ENCODE measurements at regions not wholly inside any gene's neighbourhood (a gene's known extent, or its start where the extent isn't known, plus 50 kb on each side); places are given as distances from the start of the nearest gene placed in this dataset.

GRCh38 chr2:156784020-156784701, 348.0 kb downstream of the GPD2 start:
- H3K27ac ChIP-seq, result no peak overlapping the region
- H3K36me3 ChIP-seq, result no peaks in the 10 kb centered on the region
- intact Hi-C loops (cut with DNase I), result no loop called here
- H3K4me1 ChIP-seq, result no peaks in the 10 kb centered on the region
- no peak overlapping the region for H3K4me3 ChIP-seq
- DNase-seq, result no peak
- no peaks in the 10 kb centered on the region for H3K9me3 ChIP-seq
- no peaks in the 10 kb centered on the region for H3K27me3 ChIP-seq
- TF ChIP-seq POLR2A (IDR thresholded peaks at IDR 0.05) (no peak), EP300 (IDR thresholded peaks at IDR 0.05) (no peak), POLR2AphosphoS5 (IDR thresholded peaks at IDR 0.05) (no peak), CTCF (IDR thresholded peaks at IDR 0.05) (no peak)
- 7 to 32% methylated on average over 6 of the region's 6 CpGs for WGBS, 2 donors

- no peaks in the 10 kb centered on the region for H3K4me1 ChIP-seq
- no peak overlapping the region for H3K27ac ChIP-seq
- no peak for TF ChIP-seq POLR2A (IDR thresholded peaks at IDR 0.05)
- no peak for TF ChIP-seq CTCF (IDR thresholded peaks at IDR 0.05)
- no peak for TF ChIP-seq POLR2AphosphoS5 (IDR thresholded peaks at IDR 0.05)
- no peak for TF ChIP-seq EP300 (IDR thresholded peaks at IDR 0.05)
- 90 to 92% methylated on average over 2 of the region's 2 CpGs for WGBS, 2 donors
- H3K9me3 ChIP-seq, result no peaks in the 10 kb centered on the region
- H3K4me3 ChIP-seq, result no peak overlapping the region
- intact Hi-C loops (cut with DNase I), result no loop called here
- H3K36me3 ChIP-seq, result no peaks in the 10 kb centered on the region
- H3K27me3 ChIP-seq, result no peaks in the 10 kb centered on the region
- DNase-seq, result no peak
Measured at GRCh38 chr2:156787517-156787916, 351.3 kb downstream of the GPD2 start.

- Histone ChIP-seq H3K4me1 (no peaks in the 10 kb centered on the region), H3K27me3 (no peaks in the 10 kb centered on the region), H3K4me3 (no peak overlapping the region), H3K9me3 (no peaks in the 10 kb centered on the region), H3K36me3 (no peaks in the 10 kb centered on the region), H3K27ac (no peak overlapping the region)
- intact Hi-C loops (cut with DNase I), result no loop called here
- TF ChIP-seq EP300 (IDR thresholded peaks at IDR 0.05), result no peak
- TF ChIP-seq POLR2AphosphoS5 (IDR thresholded peaks at IDR 0.05), result no peak
- TF ChIP-seq CTCF (IDR thresholded peaks at IDR 0.05), result no peak
- TF ChIP-seq POLR2A (IDR thresholded peaks at IDR 0.05), result no peak
- 91 to 94% methylated on average over 3 of the region's 3 CpGs for WGBS, 2 donors
- no peak for DNase-seq
Measured at GRCh38 chr2:156790343-156791037, 354.3 kb downstream of the GPD2 start.

GRCh38 chr2:156792242-156792840, 356.2 kb downstream of the GPD2 start:
- no peaks in the 10 kb centered on the region for H3K9me3 ChIP-seq
- H3K4me1 ChIP-seq, result no peaks in the 10 kb centered on the region
- H3K27me3 ChIP-seq, result no peaks in the 10 kb centered on the region
- no peak overlapping the region for H3K4me3 ChIP-seq
- TF ChIP-seq EP300 (IDR thresholded peaks at IDR 0.05), result no peak
- TF ChIP-seq POLR2A (IDR thresholded peaks at IDR 0.05), result no peak
- TF ChIP-seq CTCF (IDR thresholded peaks at IDR 0.05), result no peak
- TF ChIP-seq POLR2AphosphoS5 (IDR thresholded peaks at IDR 0.05), result no peak
- H3K27ac ChIP-seq, result no peak overlapping the region
- 86 to 87% methylated on average over 9 of the region's 9 CpGs for WGBS, 2 donors
- intact Hi-C loops (cut with DNase I), result no loop called here
- H3K36me3 ChIP-seq, result no peaks in the 10 kb centered on the region
- DNase-seq, result no peak

Measured in sigmoid colon (tissue), 6 donors.